GM12873 (cell line): ENCODE measurements at regions not wholly inside any gene's neighbourhood (a gene's known extent, or its start where the extent isn't known, plus 50 kb on each side); places are given as distances from the start of the nearest gene placed in this dataset.

Experiments used
- TF ChIP-seq, protein P1 (sequence below): IDR thresholded peaks from 2 replicates; pipeline ENCODE4 v1.5.1; 2012; ENCODE audit warnings: low read depth, mild to moderate bottlenecking, moderate library complexity, low read length, control low read depth; ENCODE audit not compliant: insufficient read depth; ENCODE audit errors: missing control alignments

DNA sequence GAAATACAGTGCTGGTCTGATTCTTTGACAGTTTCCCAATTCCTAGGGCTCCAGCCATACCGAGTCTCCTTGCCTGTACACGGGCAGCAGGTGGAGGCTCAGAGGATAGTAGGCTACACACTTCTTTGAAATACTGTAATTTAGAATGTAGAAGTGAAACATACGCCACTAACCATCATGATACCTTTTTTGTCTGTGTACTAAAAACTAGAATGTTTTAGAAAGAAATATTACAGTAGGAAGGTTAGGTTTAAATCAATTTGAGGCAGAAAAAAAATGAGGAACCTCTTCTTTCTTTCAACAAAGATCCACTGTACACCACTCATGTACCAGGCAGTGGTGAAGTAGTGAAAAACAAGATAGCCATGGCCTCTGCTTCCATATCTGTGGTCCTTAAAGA, 354.7 kb downstream of the MCTP2 start:
- TF ChIP-seq, protein P1, sequence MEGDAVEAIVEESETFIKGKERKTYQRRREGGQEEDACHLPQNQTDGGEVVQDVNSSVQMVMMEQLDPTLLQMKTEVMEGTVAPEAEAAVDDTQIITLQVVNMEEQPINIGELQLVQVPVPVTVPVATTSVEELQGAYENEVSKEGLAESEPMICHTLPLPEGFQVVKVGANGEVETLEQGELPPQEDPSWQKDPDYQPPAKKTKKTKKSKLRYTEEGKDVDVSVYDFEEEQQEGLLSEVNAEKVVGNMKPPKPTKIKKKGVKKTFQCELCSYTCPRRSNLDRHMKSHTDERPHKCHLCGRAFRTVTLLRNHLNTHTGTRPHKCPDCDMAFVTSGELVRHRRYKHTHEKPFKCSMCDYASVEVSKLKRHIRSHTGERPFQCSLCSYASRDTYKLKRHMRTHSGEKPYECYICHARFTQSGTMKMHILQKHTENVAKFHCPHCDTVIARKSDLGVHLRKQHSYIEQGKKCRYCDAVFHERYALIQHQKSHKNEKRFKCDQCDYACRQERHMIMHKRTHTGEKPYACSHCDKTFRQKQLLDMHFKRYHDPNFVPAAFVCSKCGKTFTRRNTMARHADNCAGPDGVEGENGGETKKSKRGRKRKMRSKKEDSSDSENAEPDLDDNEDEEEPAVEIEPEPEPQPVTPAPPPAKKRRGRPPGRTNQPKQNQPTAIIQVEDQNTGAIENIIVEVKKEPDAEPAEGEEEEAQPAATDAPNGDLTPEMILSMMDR = no peak

DNA sequence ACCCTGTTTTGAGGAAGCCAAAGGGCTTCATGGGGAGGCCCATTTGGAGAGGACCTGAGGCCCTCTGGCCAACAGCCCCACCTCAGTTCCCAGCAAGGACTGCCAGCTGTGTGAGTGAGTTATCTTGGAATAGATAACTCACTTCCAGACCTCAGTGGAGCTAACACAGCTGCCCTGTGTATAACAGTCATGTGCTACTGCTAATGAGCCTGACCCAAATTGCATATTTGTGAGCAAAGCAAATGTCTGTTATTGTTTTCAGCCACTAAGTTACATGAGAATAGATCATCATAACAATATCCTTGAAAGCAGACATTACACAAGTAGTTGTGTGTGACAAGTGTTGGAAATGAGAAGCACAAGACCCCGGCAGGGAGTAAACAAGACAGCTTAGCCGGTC, 355.8 kb downstream of the MCTP2 start:
- TF ChIP-seq, protein P1 = no peak

DNA sequence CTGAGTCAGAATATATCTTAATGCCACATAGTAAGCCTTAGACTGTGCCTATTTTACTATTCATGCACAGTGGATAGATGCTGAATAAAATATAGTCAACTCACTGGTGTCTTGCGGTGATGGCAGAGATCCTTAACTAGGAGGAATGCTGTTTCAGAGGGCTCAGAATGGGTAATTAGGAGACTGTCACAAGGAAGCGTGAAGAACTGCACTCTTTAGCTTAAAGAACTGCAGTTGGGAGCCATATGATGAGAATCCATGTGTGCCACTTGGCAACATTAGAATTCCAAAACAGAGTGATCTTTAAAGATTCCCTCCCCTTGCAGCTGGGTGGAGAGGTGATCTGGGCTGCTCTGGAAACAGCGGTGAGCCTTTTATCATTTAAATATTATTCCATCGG, 357.6 kb downstream of the MCTP2 start:
- TF ChIP-seq, protein P1 = no peak

DNA sequence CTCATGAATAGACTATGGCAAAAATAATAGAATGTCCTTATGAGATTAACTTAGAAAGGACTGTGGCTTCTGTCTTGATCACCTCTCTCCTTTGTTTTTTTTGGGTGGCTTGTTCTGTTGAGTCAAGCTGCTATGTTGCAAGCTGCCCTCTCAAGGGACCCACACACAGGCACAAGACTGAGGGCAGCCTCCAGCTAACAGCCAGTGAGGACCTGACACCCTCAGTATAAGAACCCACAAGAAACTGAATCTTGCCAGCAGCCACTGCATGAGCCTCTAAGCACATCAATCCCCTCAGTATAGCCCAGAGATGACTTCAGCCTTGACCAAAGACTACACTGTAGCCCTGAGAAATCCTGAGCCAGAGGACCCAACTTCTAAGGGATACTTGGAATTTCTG, 361.1 kb downstream of the MCTP2 start:
- TF ChIP-seq, protein P1 = no peak

DNA sequence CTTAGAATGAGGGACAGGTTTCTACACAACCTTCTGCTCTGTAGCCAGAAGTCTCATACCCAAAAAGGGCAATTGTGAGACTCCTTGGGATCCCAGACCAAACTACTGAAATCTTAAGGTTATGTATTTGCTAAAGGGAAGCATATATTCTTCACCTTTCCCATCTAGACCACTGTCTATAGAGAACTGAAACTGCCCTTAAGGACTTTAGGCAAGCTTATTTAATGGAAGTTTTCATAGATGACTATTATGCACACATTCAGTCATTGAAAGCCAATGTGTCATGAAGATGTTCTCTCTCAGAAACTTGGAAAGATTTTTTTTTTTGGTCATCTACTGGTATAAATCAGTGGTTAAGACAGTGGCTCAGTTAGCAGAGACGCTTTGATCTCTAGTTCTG, 365.3 kb downstream of the MCTP2 start:
- TF ChIP-seq, protein P1 = no peak

DNA sequence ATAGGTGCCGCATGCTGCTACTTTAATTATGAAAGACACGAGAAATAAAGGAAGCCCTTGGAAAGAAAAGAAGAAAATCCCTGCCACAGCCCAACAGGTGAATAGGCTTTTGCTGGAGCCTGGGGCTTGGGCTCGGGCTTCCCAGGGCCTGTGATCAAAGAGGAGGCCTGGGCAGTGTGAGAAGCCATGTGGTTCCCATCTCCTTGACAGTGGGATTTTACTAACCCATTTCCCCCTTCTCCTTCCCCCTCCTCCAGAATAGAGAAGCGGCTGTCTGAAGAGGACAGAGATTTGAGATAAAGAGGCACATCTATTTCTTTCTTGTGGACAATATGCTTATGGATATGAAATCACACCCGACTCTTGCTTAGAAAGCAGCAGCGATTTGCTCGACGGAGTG, 369.1 kb downstream of the MCTP2 start:
- TF ChIP-seq, protein P1 = no peak

DNA sequence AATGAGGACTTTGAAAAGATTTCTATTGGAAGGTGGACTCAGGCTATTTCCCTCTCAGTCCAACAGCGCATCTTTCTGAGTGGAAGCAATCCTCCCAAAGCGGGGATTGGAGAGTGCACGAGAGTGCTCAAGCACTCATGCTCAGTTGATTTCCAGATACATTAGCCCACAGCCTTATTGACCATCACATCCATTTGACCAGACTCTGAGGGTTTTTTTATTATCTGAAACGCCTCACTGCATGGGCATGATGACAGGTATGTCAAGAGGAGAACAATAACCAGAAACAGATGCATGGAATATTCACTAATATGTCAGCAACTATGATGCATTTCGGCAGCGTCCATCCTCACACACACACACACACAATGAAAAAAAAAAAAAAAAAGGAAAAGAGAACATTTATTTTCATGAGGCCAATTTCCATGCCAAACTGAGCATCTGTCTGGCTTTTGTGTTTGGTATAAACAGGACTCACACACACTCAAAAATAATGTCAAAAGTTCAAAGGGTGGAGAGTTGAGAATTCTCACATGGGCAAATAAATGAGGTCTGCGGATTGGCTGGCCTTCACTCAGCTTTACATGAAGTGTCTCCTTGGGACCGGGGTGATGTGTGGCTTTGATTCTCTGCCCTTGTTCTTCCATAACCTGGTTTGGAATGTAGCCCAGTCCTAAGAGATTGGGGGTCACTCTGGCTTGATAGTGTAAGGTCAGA, 371.6 kb downstream of the MCTP2 start:
- TF ChIP-seq, protein P1 = no peak

DNA sequence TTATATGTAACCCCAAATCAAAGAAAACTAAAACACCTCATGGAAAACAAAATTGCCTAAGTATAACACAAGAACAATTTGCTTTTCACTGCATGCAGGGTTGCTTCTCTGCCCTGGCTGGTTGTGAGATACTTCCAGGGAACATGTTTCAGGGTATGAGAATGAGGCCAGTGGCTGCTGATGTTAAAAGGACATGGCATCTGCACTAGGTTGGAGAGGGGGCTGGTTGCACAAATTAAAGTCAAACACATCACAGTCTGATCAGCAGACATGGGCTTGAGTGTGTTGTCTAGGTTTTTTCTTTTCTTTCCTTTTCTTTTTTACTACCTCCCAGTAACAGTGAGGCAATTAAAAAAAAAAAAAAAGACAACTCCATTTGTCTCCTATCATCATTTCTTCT, 374.9 kb downstream of the MCTP2 start:
- TF ChIP-seq, protein P1 = no peak
